GM23338 (cell line): ENCODE measurements at regions not wholly inside any gene's neighbourhood (a gene's known extent, or its start where the extent isn't known, plus 50 kb on each side); places are given as distances from the start of the nearest gene placed in this dataset.
A peak's percentile ranks its signal among the peaks of the same experiment; 100 is the strongest.

ENCODE experiments used
- ATAC-seq: fragments of 200-7000 bp; cut with Tn5 transposase; 3 replicates; pipeline ENCODE4 v1.9.1; 2020
- DNase-seq: peaks from one replicate; pipeline ENCODE4 v3.0.0-alpha.2; 2015; ENCODE audit warnings: low spot score
- H2AFZ ChIP-seq: fragments of 200-600 bp; sonication (generic); 2 replicates; pipeline ENCODE4 v1.8.0; 2016; ENCODE audit warnings: antibody characterized with exemption, mild to moderate bottlenecking, moderate library complexity
- H3F3A ChIP-seq: fragments of 200-600 bp; sonication (generic); replicated peaks from 2 replicates; pipeline ENCODE4 v1.8.0; 2017; ENCODE audit warnings: antibody characterized with exemption, mixed run types, low read depth
- H3K27ac ChIP-seq: fragments of 200-600 bp; sonication (generic); 2 replicates; pipeline ENCODE4 v1.6.1; 2016; ENCODE audit warnings: low read depth
- H3K27me3 ChIP-seq: fragments of 200-600 bp; sonication (generic); 2 replicates; pipeline ENCODE4 v1.8.0; 2016; ENCODE audit warnings: mild to moderate bottlenecking, mixed run types, moderate library complexity; ENCODE audit not compliant: insufficient read depth
- H3K36me3 ChIP-seq: fragments of 200-600 bp; sonication (generic); 2 replicates; pipeline ENCODE4 v1.8.0; 2016; ENCODE audit warnings: mild to moderate bottlenecking; ENCODE audit not compliant: insufficient read depth
- H3K4me1 ChIP-seq: fragments of 200-600 bp; sonication (generic); 2 replicates; pipeline ENCODE4 v1.8.0; 2016; ENCODE audit warnings: mild to moderate bottlenecking, moderate library complexity; ENCODE audit not compliant: insufficient read depth
- H3K4me2 ChIP-seq: fragments of 200-600 bp; sonication (generic); 2 replicates; pipeline ENCODE4 v1.7.1; 2017; ENCODE audit warnings: mixed run types
- H3K4me3 ChIP-seq: fragments of 200-600 bp; sonication (generic); 2 replicates; pipeline ENCODE4 v1.6.1; 2016; ENCODE audit warnings: mixed run types
- H3K79me2 ChIP-seq: fragments of 200-600 bp; sonication (generic); replicated peaks from 2 replicates; pipeline ENCODE4 v1.8.0; 2017; ENCODE audit warnings: mild to moderate bottlenecking; ENCODE audit not compliant: insufficient read depth
- H3K9me2 ChIP-seq: fragments of 200-600 bp; sonication (generic); 2 replicates; pipeline ENCODE4 v1.8.0; 2017; ENCODE audit not compliant: insufficient read depth
- H4K20me1 ChIP-seq: fragments of 200-600 bp; sonication (generic); replicated peaks from 2 replicates; pipeline ENCODE4 v1.8.0; 2017; ENCODE audit warnings: mild to moderate bottlenecking; ENCODE audit not compliant: insufficient read depth
- H3K27ac Mint-ChIP-seq: 2 replicates; pipeline ENCODE4 v1.8.0; 2020; ENCODE audit warnings: inconsistent platforms, mild to moderate bottlenecking, moderate library complexity, mixed read lengths
- H3K27me3 Mint-ChIP-seq: 3 replicates; pipeline ENCODE4 v1.8.0; 2022; ENCODE audit warnings: low read depth, mild to moderate bottlenecking, moderate library complexity, mixed read lengths, inconsistent platforms; ENCODE audit not compliant: insufficient read depth, poor library complexity
- H3K36me3 Mint-ChIP-seq: 3 replicates; pipeline ENCODE4 v1.8.0; 2021; ENCODE audit warnings: low read depth, mild to moderate bottlenecking, inconsistent platforms, moderate library complexity, mixed read lengths
- H3K4me1 Mint-ChIP-seq: 3 replicates; pipeline ENCODE4 v1.8.0; 2020; ENCODE audit warnings: mild to moderate bottlenecking, inconsistent platforms, mixed read lengths
- H3K4me3 Mint-ChIP-seq: 3 replicates; pipeline ENCODE4 v1.8.0; 2021; ENCODE audit warnings: moderate library complexity, mild to moderate bottlenecking, inconsistent platforms, mixed read lengths
- H3K9me3 Mint-ChIP-seq: 3 replicates; pipeline ENCODE4 v1.8.0; 2020; ENCODE audit warnings: moderate library complexity, mild to moderate bottlenecking, inconsistent platforms, mixed read lengths
- NANOG ChIP-seq: IDR thresholded peaks from 2 replicates; pipeline ENCODE4 v1.6.1; 2016; ENCODE audit warnings: antibody characterized with exemption, borderline replicate concordance
- STAT1 ChIP-seq: IDR thresholded peaks from one replicate; pipeline ENCODE4 v1.6.1; 2016; ENCODE audit warnings: antibody characterized with exemption; ENCODE audit not compliant: unreplicated experiment
- ZNF331 ChIP-seq: fragments of 250-450 bp; sonication (Bioruptor Pico); IDR thresholded peaks from 2 replicates; pipeline ENCODE4 v1.5.0; 2020; ENCODE audit warnings: low read depth, mild to moderate bottlenecking, moderate library complexity
- TF ChIP-seq, protein P1 (sequence below): fragments of 250-450 bp; sonication (Bioruptor Pico); IDR thresholded peaks from 2 replicates; pipeline ENCODE4 v1.5.0; 2020; ENCODE audit warnings: mild to moderate bottlenecking, moderate library complexity
- TF ChIP-seq, protein P2 (sequence below), 2 experiments: fragments of 200-600 bp in 1 of 2; sonication (generic) in 1 of 2; conservative IDR thresholded peaks; 2 replicates each; pipeline versions ENCODE4 v1.5.1 to v1.6.1; 2016 to 2017; ENCODE audit warnings: antibody characterized with exemption in 2 of 2, low read depth in 2 of 2, mild to moderate bottlenecking in 2 of 2, moderate library complexity in 1 of 2

DNA sequence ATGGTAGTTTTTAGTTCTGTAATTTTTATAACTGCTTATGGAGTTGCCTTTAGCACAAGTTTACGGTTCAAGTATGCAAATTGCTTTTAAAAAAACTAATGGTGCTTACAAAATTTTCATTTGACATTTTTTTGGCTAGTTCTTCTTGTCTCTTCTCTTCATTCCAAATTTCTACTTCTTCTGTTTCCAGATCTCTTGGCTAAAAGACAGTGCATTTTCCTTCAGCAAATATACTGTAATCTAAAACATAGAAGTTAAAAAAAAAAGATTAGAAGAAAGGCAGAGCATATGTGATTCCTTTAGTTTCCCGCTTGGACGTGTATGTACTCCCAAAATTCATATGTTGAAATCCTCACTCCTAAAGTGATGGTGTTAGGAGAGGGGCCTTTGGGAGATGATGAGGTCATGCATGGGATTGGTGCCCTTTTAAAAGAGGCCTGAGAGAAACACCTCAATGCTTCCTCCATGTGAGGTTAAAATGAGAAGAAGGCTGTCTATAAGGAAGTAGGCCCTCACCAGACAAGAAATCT is 132.1 kb upstream of the NPY2R start (continued):
- TF ChIP-seq, protein P1, sequence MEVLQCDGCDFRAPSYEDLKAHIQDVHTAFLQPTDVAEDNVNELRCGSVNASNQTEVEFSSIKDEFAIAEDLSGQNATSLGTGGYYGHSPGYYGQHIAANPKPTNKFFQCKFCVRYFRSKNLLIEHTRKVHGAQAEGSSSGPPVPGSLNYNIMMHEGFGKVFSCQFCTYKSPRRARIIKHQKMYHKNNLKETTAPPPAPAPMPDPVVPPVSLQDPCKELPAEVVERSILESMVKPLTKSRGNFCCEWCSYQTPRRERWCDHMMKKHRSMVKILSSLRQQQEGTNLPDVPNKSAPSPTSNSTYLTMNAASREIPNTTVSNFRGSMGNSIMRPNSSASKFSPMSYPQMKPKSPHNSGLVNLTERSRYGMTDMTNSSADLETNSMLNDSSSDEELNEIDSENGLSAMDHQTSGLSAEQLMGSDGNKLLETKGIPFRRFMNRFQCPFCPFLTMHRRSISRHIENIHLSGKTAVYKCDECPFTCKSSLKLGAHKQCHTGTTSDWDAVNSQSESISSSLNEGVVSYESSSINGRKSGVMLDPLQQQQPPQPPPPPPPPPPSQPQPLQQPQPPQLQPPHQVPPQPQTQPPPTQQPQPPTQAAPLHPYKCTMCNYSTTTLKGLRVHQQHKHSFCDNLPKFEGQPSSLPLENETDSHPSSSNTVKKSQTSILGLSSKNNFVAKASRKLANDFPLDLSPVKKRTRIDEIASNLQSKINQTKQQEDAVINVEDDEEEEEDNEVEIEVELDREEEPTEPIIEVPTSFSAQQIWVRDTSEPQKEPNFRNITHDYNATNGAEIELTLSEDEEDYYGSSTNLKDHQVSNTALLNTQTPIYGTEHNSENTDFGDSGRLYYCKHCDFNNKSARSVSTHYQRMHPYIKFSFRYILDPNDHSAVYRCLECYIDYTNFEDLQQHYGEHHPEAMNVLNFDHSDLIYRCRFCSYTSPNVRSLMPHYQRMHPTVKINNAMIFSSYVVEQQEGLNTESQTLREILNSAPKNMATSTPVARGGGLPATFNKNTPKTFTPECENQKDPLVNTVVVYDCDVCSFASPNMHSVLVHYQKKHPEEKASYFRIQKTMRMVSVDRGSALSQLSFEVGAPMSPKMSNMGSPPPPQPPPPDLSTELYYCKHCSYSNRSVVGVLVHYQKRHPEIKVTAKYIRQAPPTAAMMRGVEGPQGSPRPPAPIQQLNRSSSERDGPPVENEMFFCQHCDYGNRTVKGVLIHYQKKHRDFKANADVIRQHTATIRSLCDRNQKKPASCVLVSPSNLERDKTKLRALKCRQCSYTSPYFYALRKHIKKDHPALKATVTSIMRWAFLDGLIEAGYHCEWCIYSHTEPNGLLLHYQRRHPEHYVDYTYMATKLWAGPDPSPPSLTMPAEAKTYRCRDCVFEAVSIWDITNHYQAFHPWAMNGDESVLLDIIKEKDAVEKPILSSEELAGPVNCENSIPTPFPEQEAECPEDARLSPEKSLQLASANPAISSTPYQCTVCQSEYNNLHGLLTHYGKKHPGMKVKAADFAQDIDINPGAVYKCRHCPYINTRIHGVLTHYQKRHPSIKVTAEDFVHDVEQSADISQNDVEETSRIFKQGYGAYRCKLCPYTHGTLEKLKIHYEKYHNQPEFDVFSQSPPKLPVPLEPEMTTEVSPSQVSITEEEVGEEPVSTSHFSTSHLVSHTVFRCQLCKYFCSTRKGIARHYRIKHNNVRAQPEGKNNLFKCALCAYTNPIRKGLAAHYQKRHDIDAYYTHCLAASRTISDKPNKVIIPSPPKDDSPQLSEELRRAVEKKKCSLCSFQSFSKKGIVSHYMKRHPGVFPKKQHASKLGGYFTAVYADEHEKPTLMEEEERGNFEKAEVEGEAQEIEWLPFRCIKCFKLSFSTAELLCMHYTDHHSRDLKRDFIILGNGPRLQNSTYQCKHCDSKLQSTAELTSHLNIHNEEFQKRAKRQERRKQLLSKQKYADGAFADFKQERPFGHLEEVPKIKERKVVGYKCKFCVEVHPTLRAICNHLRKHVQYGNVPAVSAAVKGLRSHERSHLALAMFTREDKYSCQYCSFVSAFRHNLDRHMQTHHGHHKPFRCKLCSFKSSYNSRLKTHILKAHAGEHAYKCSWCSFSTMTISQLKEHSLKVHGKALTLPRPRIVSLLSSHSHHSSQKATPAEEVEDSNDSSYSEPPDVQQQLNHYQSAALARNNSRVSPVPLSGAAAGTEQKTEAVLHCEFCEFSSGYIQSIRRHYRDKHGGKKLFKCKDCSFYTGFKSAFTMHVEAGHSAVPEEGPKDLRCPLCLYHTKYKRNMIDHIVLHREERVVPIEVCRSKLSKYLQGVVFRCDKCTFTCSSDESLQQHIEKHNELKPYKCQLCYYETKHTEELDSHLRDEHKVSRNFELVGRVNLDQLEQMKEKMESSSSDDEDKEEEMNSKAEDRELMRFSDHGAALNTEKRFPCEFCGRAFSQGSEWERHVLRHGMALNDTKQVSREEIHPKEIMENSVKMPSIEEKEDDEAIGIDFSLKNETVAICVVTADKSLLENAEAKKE (CRISPR knock-in tag): no peak

DNA sequence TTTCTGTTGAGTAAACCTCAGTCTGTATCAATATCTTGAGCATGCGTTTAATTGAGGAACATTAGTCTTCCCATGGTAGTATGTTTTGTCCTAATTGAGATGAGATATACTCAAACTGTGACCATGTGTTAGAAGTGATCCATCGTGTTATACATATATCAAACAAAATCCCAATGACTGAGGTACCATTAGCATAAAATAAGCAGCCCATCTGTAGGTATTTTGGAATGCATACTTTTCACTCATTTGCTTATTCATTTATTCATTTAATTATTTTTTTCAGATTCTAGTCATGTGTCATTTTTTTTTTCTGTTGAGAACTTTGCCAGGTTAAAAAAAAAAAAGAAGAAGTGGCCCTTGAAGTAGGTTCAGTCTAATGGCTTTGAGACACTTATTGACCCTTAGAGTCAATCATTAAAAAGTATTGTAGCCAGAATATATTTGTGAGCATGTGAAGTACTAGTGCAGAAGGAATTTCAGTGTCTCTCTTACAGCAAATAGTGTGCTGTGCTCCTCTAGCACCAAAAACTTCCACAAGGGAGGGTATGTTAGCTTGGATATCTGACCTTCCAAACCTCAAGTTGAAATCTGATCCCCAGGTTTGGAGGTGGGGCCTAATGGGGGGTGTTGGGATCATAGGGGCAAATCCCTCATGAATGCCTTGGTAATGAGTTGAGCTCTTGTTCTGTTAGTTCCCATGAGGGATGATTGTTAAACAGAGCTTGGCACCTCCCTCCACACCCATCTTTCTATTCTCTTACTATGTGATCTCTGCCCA is 130.8 kb upstream of the NPY2R start:
- H3K4me3 Mint-ChIP-seq: no peak overlapping the region
- Histone ChIP-seq H2AFZ (no peak overlapping the region), H3K4me2 (no peak overlapping the region), H3K27me3 (no peaks in the 10 kb centered on the region), H3K4me3 (no peak overlapping the region), H3K9me2 (peaks cover 5% of the 10 kb centered on the region; the same call in 1 of the 2 replicates), H4K20me1 (no peaks in the 10 kb centered on the region), H3K4me1 (no peaks in the 10 kb centered on the region), H3K36me3 (no peaks in the 10 kb centered on the region), H3F3A (no peaks in the 10 kb centered on the region), H3K27ac (no peak overlapping the region), H3K79me2 (no peaks in the 10 kb centered on the region)
- no peak overlapping the region; the same call in 1 of the 2 replicates for H3K27ac Mint-ChIP-seq
- peak; percentile 56 for DNase-seq
- ATAC-seq: peak; percentile 90
- peaks cover 3% of the 10 kb centered on the region; the same call in 2 of the 3 replicates for H3K4me1 Mint-ChIP-seq
- H3K9me3 Mint-ChIP-seq: no peaks in the 10 kb centered on the region
- TF ChIP-seq NANOG: no peak
- TF ChIP-seq, protein P2, sequence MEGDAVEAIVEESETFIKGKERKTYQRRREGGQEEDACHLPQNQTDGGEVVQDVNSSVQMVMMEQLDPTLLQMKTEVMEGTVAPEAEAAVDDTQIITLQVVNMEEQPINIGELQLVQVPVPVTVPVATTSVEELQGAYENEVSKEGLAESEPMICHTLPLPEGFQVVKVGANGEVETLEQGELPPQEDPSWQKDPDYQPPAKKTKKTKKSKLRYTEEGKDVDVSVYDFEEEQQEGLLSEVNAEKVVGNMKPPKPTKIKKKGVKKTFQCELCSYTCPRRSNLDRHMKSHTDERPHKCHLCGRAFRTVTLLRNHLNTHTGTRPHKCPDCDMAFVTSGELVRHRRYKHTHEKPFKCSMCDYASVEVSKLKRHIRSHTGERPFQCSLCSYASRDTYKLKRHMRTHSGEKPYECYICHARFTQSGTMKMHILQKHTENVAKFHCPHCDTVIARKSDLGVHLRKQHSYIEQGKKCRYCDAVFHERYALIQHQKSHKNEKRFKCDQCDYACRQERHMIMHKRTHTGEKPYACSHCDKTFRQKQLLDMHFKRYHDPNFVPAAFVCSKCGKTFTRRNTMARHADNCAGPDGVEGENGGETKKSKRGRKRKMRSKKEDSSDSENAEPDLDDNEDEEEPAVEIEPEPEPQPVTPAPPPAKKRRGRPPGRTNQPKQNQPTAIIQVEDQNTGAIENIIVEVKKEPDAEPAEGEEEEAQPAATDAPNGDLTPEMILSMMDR (conservative IDR thresholded peaks at IDR 0.05; ENCODE audit: low read depth in 2 of 2): peak in 1 of 2 experiments; percentile 20; a peak in 1 of 4 replicates
- no peak for TF ChIP-seq ZNF331 (CRISPR knock-in tag)
- TF ChIP-seq STAT1: no peak
- no peaks in the 10 kb centered on the region for H3K27me3 Mint-ChIP-seq
- no peaks in the 10 kb centered on the region for H3K36me3 Mint-ChIP-seq
